Heart left ventricle (tissue), 13 donors: ENCODE measurements at regions not wholly inside any gene's neighbourhood (a gene's known extent, or its start where the extent isn't known, plus 50 kb on each side); places are given as distances from the start of the nearest gene placed in this dataset.

Experiments used
- CTCF ChIP-seq, 12 donors: fragments of 200-600 bp; sonication (generic) in 4 of 12; IDR thresholded peaks; one replicate each; pipeline versions ENCODE4 v1.5.0 to v1.8.0; 2018 to 2022; ENCODE audit warnings: antibody characterized with exemption in 12 of 12, mild to moderate bottlenecking in 5 of 12
- POLR2A ChIP-seq, 2 donors: fragments of 450-650 bp; IDR thresholded peaks; one replicate each; pipeline ENCODE4 v1.6.1; 2017; ENCODE audit warnings: antibody characterized with exemption in 2 of 2, mild to moderate bottlenecking in 2 of 2, moderate library complexity in 2 of 2
- donor health status: ischemic (EF 13 %, LVEDD 7.1; RV severe dilation, severe dysfunction).
- donor health status: DM: no; HTN: yes; CAD: no.
- donor health status: DM: no; HTN: no; CAD: no.
- donor health status: ischemic (EF 25% LVEDD 6.9; RV normal size, moderate dysfunction).
- donor health status: ischemic (EF 25% LVEDD 5.7; RV mildly dilated, moderate dysfunction).
- donor health status: ischemic (EF 35%, LVEDD 5.7; RV mildly dilated, moderate dysfunction).
- donor health status: nonischemic (EF 11% LVEDD 7.7; RV severe dilation, severe dysfunction).
- donor health status: DM: yes; HTN: yes; CAD: no.
- donor health status: PGD.
- donor health status: ischemic (EF 29% LVEDD 5.4; RV normal size, mild dysfunction).
- donor health status: nonischemic (EF 23%, LVEDD 6.1; RV moderate dilation, normal function).

GRCh38 chr20:50453533-50454244 lies 56.5 kb upstream of the PTPN1 start:
- TF ChIP-seq POLR2A (IDR thresholded peaks at IDR 0.05) (no peak), CTCF (IDR thresholded peaks at IDR 0.05) (no peak)
